ENCODE measurements at regions not wholly inside any gene's neighbourhood (a gene's known extent, or its start where the extent isn't known, plus 50 kb on each side); places are given as distances from the start of the nearest gene placed in this dataset.

GRCh38 chr10:1968257-1969033, 231.1 kb upstream of the ADARB2 start:
- peak in 1 of 58 donors; percentile 11 for DNase-seq

- no peak for DNase-seq
Observed at GRCh38 chr10:1966712-1967376, 229.5 kb upstream of the ADARB2 start.

- no peak for DNase-seq
Observed at GRCh38 chr10:1964476-1964875, 227.2 kb upstream of the ADARB2 start.

GRCh38 chr10:1963341-1963740, 226.0 kb upstream of the ADARB2 start:
- DNase-seq = no peak

- no peak for DNase-seq
Observed at GRCh38 chr10:1961989-1962388, 224.7 kb upstream of the ADARB2 start.

GRCh38 chr10:1960982-1961381, 223.7 kb upstream of the ADARB2 start:
- no peak for DNase-seq

GRCh38 chr10:1957057-1957456, 219.7 kb upstream of the ADARB2 start:
- no peak for DNase-seq

GRCh38 chr10:1954300-1954699, 217.0 kb upstream of the ADARB2 start:
- no peak for DNase-seq

GRCh38 chr10:1952126-1953095, 215.1 kb upstream of the ADARB2 start:
- DNase-seq = no peak

GRCh38 chr10:1950803-1951495, 213.6 kb upstream of the ADARB2 start:
- no peak for DNase-seq

GRCh38 chr10:1947464-1948003, 210.2 kb upstream of the ADARB2 start:
- DNase-seq = no peak

- DNase-seq = no peak
Observed at GRCh38 chr10:1944487-1944886, 207.2 kb upstream of the ADARB2 start.

GRCh38 chr10:1942478-1942877, 205.2 kb upstream of the ADARB2 start:
- no peak for DNase-seq

- no peak for DNase-seq
Observed at GRCh38 chr10:1939016-1939415, 201.7 kb upstream of the ADARB2 start.

GRCh38 chr10:1938317-1938716, 201.0 kb upstream of the ADARB2 start:
- no peak for DNase-seq

- no peak for DNase-seq
Observed at GRCh38 chr10:1935912-1936311, 198.6 kb upstream of the ADARB2 start.

- no peak for DNase-seq
Observed at GRCh38 chr10:1933215-1933614, 195.9 kb upstream of the ADARB2 start.

- no peak for DNase-seq
Observed at GRCh38 chr10:1932692-1933094, 195.4 kb upstream of the ADARB2 start.

- no peak for DNase-seq
Observed at GRCh38 chr10:1928606-1929005, 191.3 kb upstream of the ADARB2 start.

- DNase-seq = no peak
Observed at GRCh38 chr10:1923998-1924397, 186.7 kb upstream of the ADARB2 start.

GRCh38 chr10:1923586-1923985, 186.3 kb upstream of the ADARB2 start:
- no peak for DNase-seq

All from anterior cingulate cortex (tissue), 58 donors.